GM12878 (cell line): ENCODE measurements at regions not wholly inside any gene's neighbourhood (a gene's known extent, or its start where the extent isn't known, plus 50 kb on each side); places are given as distances from the start of the nearest gene placed in this dataset.

Experiments
- CREB1 ChIP-seq: IDR thresholded peaks from 2 replicates; pipeline ENCODE4 v1.6.1; 2012; ENCODE audit warnings: low read depth, mild to moderate bottlenecking, inconsistent platforms
- EGR1 ChIP-seq, 2 experiments: IDR thresholded peaks; 1 replicate in 1 of 2; 2 replicates in 1 of 2; pipeline ENCODE4 v1.6.1; 2011 to 2012; ENCODE audit warnings: low read depth in 2 of 2, low read length in 2 of 2, borderline replicate concordance in 1 of 2, mild to moderate bottlenecking in 1 of 2, moderate library complexity in 1 of 2
- LARP7 ChIP-seq: fragments of 450-650 bp; IDR thresholded peaks from 2 replicates; pipeline ENCODE4 v1.6.1; 2017; ENCODE audit warnings: mild to moderate bottlenecking
- MAX ChIP-seq: IDR thresholded peaks from 2 replicates; pipeline ENCODE4 v1.6.1; 2012; ENCODE audit warnings: low read depth, low read length, improper control_type of control experiment
- MEF2B ChIP-seq: fragments of 450-650 bp; IDR thresholded peaks from 2 replicates; pipeline ENCODE4 v1.6.1; 2018; ENCODE audit warnings: mild to moderate bottlenecking, moderate library complexity; ENCODE audit not compliant: partially characterized antibody, poor library complexity, severe bottlenecking
- NFYA ChIP-seq: IDR thresholded peaks from 2 replicates; pipeline ENCODE4 v1.6.1; 2011; ENCODE audit warnings: low read depth, mild to moderate bottlenecking, low read length, improper control_type of control experiment, borderline replicate concordance
- NFYB ChIP-seq: IDR thresholded peaks from 2 replicates; pipeline ENCODE4 v1.6.1; 2011; ENCODE audit warnings: low read depth, mild to moderate bottlenecking, low read length, improper control_type of control experiment, moderate library complexity; ENCODE audit not compliant: insufficient read depth
- NR2F1 ChIP-seq: fragments of 450-650 bp; conservative IDR thresholded peaks from 2 replicates; pipeline ENCODE4 v1.6.1; 2017; ENCODE audit warnings: mild to moderate bottlenecking
- PBX3 ChIP-seq: IDR thresholded peaks from 2 replicates; pipeline ENCODE4 v1.6.1; 2011; ENCODE audit warnings: mild to moderate bottlenecking, low read depth, low read length, moderate library complexity; ENCODE audit not compliant: insufficient replicate concordance
- POLR2AphosphoS2 ChIP-seq: IDR thresholded peaks from 2 replicates; pipeline ENCODE4 v1.6.1; 2011; ENCODE audit warnings: low read depth, mild to moderate bottlenecking, low read length, improper control_type of control experiment, moderate library complexity
- SREBF2 ChIP-seq: IDR thresholded peaks from 2 replicates; pipeline ENCODE4 v1.6.1; 2012; ENCODE audit warnings: mild to moderate bottlenecking, low read length
- ZBED1 ChIP-seq: IDR thresholded peaks from 2 replicates; pipeline ENCODE4 v1.6.1; 2016; ENCODE audit warnings: borderline replicate concordance
- ZBTB11 ChIP-seq: fragments of 450-650 bp; formaldehyde crosslinking; IDR thresholded peaks from 2 replicates; pipeline ENCODE4 v1.5.0; 2022; ENCODE audit warnings: mild to moderate bottlenecking, missing genetic modification characterization
- ZNF24 ChIP-seq: fragments of 450-650 bp; IDR thresholded peaks from 2 replicates; pipeline ENCODE4 v1.6.1; 2017; ENCODE audit warnings: antibody characterized with exemption, mild to moderate bottlenecking

GRCh38 chr13:78160793-78161192 lies 242.2 kb upstream of the EDNRB start (continued):
- TF ChIP-seq ZBTB11 (CRISPR knock-in tag) (no peak), POLR2AphosphoS2 (no peak), EGR1 (IDR thresholded peaks at IDR 0.05; ENCODE audit: borderline replicate concordance in 1 of 2, low read depth in 2 of 2, low read length in 2 of 2) (no peak), ZBED1 (no peak), ZNF24 (no peak), CREB1 (no peak), NR2F1 (peak; percentile 80), MAX (no peak), NFYA (no peak), PBX3 (no peak), MEF2B (peak; percentile 57), LARP7 (no peak), SREBF2 (no peak), NFYB (no peak)
